ENCODE measurements at regions not wholly inside any gene's neighbourhood (a gene's known extent, or its start where the extent isn't known, plus 50 kb on each side); places are given as distances from the start of the nearest gene placed in this dataset.

GRCh38 chr10:105964009-105964408 is 1200.5 kb downstream of the SORCS1 start:
- Histone ChIP-seq H3K18ac (ENCODE audit: extremely low read depth, low read length) (no peak overlapping the region), H3K9ac (replicated peaks in 1 of 4; ENCODE audit: extremely low read depth in 1 of 4, low read depth in 3 of 4, low read length in 3 of 4) (no peak overlapping the region), H2BK12ac (ENCODE audit: low read depth, low read length) (no peak overlapping the region), H4K20me1 (replicated peaks in 1 of 2; ENCODE audit: control insufficient read depth in 1 of 2, insufficient read depth in 2 of 2, low read length in 2 of 2) (no peaks in the 10 kb centered on the region), H3K27ac (ENCODE audit: low read depth, low read length) (no peak overlapping the region), H3K23me2 (ENCODE audit: low read depth, low read length) (no peaks in the 10 kb centered on the region), H3K4me1 (replicated peaks in 1 of 4; ENCODE audit: control insufficient read depth in 3 of 4, insufficient read depth in 4 of 4, low read length in 3 of 4) (no peaks in the 10 kb centered on the region), H3K36me3 (ENCODE audit: control insufficient read depth in 2 of 4, insufficient read depth in 4 of 4, low read length in 3 of 4) (no peaks in the 10 kb centered on the region), H3K4me3 (ENCODE audit: extremely low read depth in 1 of 4, insufficient read depth in 2 of 4, low read depth in 3 of 4, low read length in 4 of 4) (no peak overlapping the region), H4K5ac (ENCODE audit: insufficient read length, low read depth, low read length) (no peak overlapping the region), H3K4ac (replicated peaks; ENCODE audit: insufficient read length, low read depth, low read length) (no peak overlapping the region), H4K91ac (replicated peaks; ENCODE audit: insufficient read length, low read length) (no peak overlapping the region), H2AFZ (ENCODE audit: low read length) (no peak overlapping the region), H3K23ac (ENCODE audit: insufficient read length) (no peak overlapping the region), H3K4me2 (ENCODE audit: insufficient read depth in 1 of 2, low read depth in 2 of 2, low read length in 2 of 2) (no peak overlapping the region), H3K9me3 (ENCODE audit: insufficient read depth in 2 of 2, low read depth in 1 of 2, low read length in 1 of 2) (no peaks in the 10 kb centered on the region), H3K79me1 (ENCODE audit: low read depth, low read length) (no peaks in the 10 kb centered on the region), H2AK5ac (ENCODE audit: low read depth, low read length) (no peak overlapping the region), H2BK20ac (ENCODE audit: low read length) (no peak overlapping the region), H3K56ac (replicated peaks; ENCODE audit: insufficient read length, low read depth, low read length) (no peak overlapping the region), H2BK15ac (ENCODE audit: low read length) (no peak overlapping the region), H3K14ac (ENCODE audit: insufficient read length) (no peak overlapping the region), H3K27me3 (replicated peaks in 1 of 4; ENCODE audit: control insufficient read depth in 3 of 4, extremely low read depth in 1 of 4, insufficient read depth in 3 of 4, low read length in 3 of 4) (no peaks in the 10 kb centered on the region), H2BK120ac (replicated peaks; ENCODE audit: low read depth, low read length) (no peak overlapping the region), H3K79me2 (ENCODE audit: control insufficient read depth in 1 of 2, insufficient read depth in 2 of 2, low read length in 2 of 2) (no peaks in the 10 kb centered on the region), H4K8ac (ENCODE audit: extremely low read depth, insufficient read depth, low read length) (no peak overlapping the region), H2BK5ac (ENCODE audit: low read depth, low read length) (no peak overlapping the region)
- DNase-seq (ENCODE audit: low read depth in 1 of 2, low spot score in 2 of 2) (no peak), FAIRE-seq (no peak)
- POLR2A ChIA-PET (ENCODE audit: partially characterized antibody) = no interaction called here
- no peak for TF ChIP-seq SIRT6 (IDR thresholded peaks at IDR 0.05; ENCODE audit: low read length)
- no peak for TF ChIP-seq EP300 (IDR thresholded peaks at IDR 0.05; ENCODE audit: borderline replicate concordance in 1 of 2, low read depth in 2 of 2, low read length in 2 of 2)
- TF ChIP-seq SIX5 (IDR thresholded peaks at IDR 0.05; ENCODE audit: low read depth, low read length) = no peak
- TF ChIP-seq, protein P1, sequence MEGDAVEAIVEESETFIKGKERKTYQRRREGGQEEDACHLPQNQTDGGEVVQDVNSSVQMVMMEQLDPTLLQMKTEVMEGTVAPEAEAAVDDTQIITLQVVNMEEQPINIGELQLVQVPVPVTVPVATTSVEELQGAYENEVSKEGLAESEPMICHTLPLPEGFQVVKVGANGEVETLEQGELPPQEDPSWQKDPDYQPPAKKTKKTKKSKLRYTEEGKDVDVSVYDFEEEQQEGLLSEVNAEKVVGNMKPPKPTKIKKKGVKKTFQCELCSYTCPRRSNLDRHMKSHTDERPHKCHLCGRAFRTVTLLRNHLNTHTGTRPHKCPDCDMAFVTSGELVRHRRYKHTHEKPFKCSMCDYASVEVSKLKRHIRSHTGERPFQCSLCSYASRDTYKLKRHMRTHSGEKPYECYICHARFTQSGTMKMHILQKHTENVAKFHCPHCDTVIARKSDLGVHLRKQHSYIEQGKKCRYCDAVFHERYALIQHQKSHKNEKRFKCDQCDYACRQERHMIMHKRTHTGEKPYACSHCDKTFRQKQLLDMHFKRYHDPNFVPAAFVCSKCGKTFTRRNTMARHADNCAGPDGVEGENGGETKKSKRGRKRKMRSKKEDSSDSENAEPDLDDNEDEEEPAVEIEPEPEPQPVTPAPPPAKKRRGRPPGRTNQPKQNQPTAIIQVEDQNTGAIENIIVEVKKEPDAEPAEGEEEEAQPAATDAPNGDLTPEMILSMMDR (IDR thresholded peaks at IDR 0.05; ENCODE audit: control extremely low read depth in 1 of 3, insufficient read depth in 1 of 3, low read depth in 1 of 3, low read length in 3 of 3) = no peak
- TF ChIP-seq SIN3A (conservative IDR thresholded peaks at IDR 0.05 in 1 of 2, IDR thresholded peaks at IDR 0.05 in 1 of 2; ENCODE audit: low read depth in 1 of 2, low read length in 2 of 2) = no peak
- TF ChIP-seq CHD1 (IDR thresholded peaks at IDR 0.05; ENCODE audit: low read depth, low read length) = no peak
- TF ChIP-seq HDAC2 (IDR thresholded peaks at IDR 0.05; ENCODE audit: borderline replicate concordance in 1 of 2, low read depth in 2 of 2, low read length in 2 of 2) = no peak
- no peak for TF ChIP-seq CREB1 (IDR thresholded peaks at IDR 0.05)
- TF ChIP-seq CBX8 (IDR thresholded peaks at IDR 0.05; ENCODE audit: borderline replicate concordance, low read depth, low read length) = no peak
- no peak for TF ChIP-seq RFX5 (IDR thresholded peaks at IDR 0.05; ENCODE audit: borderline replicate concordance, low read depth, low read length)
- CTCF ChIA-PET (ENCODE audit: partially characterized antibody) = interaction anchor here (1.2 to 1.6 kb wide), 2 partner anchors 12 to 13 kb away, joined by 5 to 6 read pairs; no protein-coding TSS in a partner anchor
- WGBS, 2 experiments (ENCODE audit: extremely low coverage in 1 of 2, insufficient coverage in 1 of 2, insufficient read length in 1 of 2, insufficient replicate concordance in 2 of 2, low coverage in 1 of 2, low lambda C conversion rate in 2 of 2, missing lambda C conversion rate in 1 of 2) = 92% methylated on average over 5 of the region's 5 CpGs; no CpG with 5 or more reads in 1 of the 2 experiments
